A549 (cell line): ENCODE measurements at regions not wholly inside any gene's neighbourhood (a gene's known extent, or its start where the extent isn't known, plus 50 kb on each side); places are given as distances from the start of the nearest gene placed in this dataset.
"Not testable (repeated sequence)": the region's sequence is repeated elsewhere in the genome, so short reads cannot be mapped to it uniquely, and the experiment has no call there.

Source experiments
- ATAC-seq, 2 experiments: fragments of 200-7000 bp in 1 of 2; fragments of >200 bp in 1 of 2; cut with Nextera tagmentation in 1 of 2; cut with Tn5 transposase in 1 of 2; 3 replicates each; pipeline versions ENCODE4 v1.8.0 to v1.9.1; 2018 to 2020; ENCODE audit warnings: mild to moderate bottlenecking in 1 of 2, moderate library complexity in 1 of 2
- CTCF ChIA-PET: fragments of 300-600 bp; sonication (Branson Sonifier 250); formaldehyde crosslinking; extraction: SDS; loops from one replicate; lab custom pipeline; 2021; ENCODE audit warnings: antibody characterized with exemption, inconsistent platforms; lab: Yijun Ruan, JAX
- POLR2A ChIA-PET: fragments of 350-600 bp; formaldehyde crosslinking; extraction: SDS; loops from one replicate; lab custom pipeline; 2021; ENCODE audit warnings: antibody characterized with exemption, inconsistent platforms; lab: Yijun Ruan, JAX
- DNase-seq, 2 experiments: peaks; one replicate each; pipeline versions ENCODE4 v3.0.0 to v3.0.0-alpha.2; 2011 to 2016; ENCODE audit warnings: low read depth in 1 of 2, low spot score in 1 of 2
- FAIRE-seq: peaks from 2 replicates; lab custom pipeline; 2011; peaks lifted over from hg19 to GRCh38; lab: Jason Lieb, UNC
- H3K27ac ChIP-seq, 2 experiments: fragments of >200 bp; sonication (Bioruptor Twin); formaldehyde crosslinking; 3 replicates each; pipeline ENCODE4 v1.5.1; 2016 to 2017
- H3K4me1 ChIP-seq: fragments of >200 bp; sonication (Bioruptor Twin); formaldehyde crosslinking; 3 replicates; pipeline ENCODE4 v1.6.1; 2016
- H3K4me2 ChIP-seq: fragments of >200 bp; sonication (Bioruptor Twin); formaldehyde crosslinking; 3 replicates; pipeline ENCODE4 v1.6.1; 2016
- H3K4me3 ChIP-seq: fragments of >200 bp; sonication (Bioruptor Twin); formaldehyde crosslinking; 3 replicates; pipeline ENCODE4 v1.5.1; 2016
- H3K9me3 ChIP-seq: fragments of >200 bp; sonication (Bioruptor Twin); formaldehyde crosslinking; 3 replicates; pipeline ENCODE4 v1.6.1; 2016
- CBX2 ChIP-seq: fragments of 200-600 bp; sonication (generic); IDR thresholded peaks from 2 replicates; pipeline ENCODE4 v1.6.1; 2016; ENCODE audit warnings: low read depth, mild to moderate bottlenecking, borderline replicate concordance
- CEBPB ChIP-seq, 2 experiments: fragments of >200 bp in 1 of 2; sonication (Bioruptor Twin) in 1 of 2; formaldehyde crosslinking in 1 of 2; IDR thresholded peaks; 2 replicates each; pipeline ENCODE4 v1.6.1; 2012 to 2016
- CTCF ChIP-seq: fragments of >200 bp; sonication (Bioruptor Twin); formaldehyde crosslinking; IDR thresholded peaks from 3 replicates; pipeline ENCODE4 v1.5.1; 2016
- FOSL2 ChIP-seq, 2 experiments: fragments of 450-650 bp in 1 of 2; fragments of >200 bp in 1 of 2; sonication (Bioruptor Twin) in 1 of 2; formaldehyde crosslinking; IDR thresholded peaks; 2 replicates each; pipeline versions ENCODE4 v1.5.0 to v1.6.1; 2016 to 2020; ENCODE audit warnings: mild to moderate bottlenecking in 1 of 2, moderate library complexity in 1 of 2
- FOXS1 ChIP-seq: fragments of 250-450 bp; sonication (Bioruptor Pico); IDR thresholded peaks from 2 replicates; pipeline ENCODE4 v1.5.0; 2020; ENCODE audit warnings: mild to moderate bottlenecking, moderate library complexity
- HDAC2 ChIP-seq: fragments of 200-600 bp; sonication (generic); IDR thresholded peaks from 2 replicates; pipeline ENCODE4 v1.6.1; 2016
- HMGXB4 ChIP-seq: fragments of 250-450 bp; sonication (Bioruptor Pico); IDR thresholded peaks from 2 replicates; pipeline ENCODE4 v1.5.0; 2021; ENCODE audit warnings: mild to moderate bottlenecking, moderate library complexity, borderline replicate concordance
- HOXA7 ChIP-seq: fragments of 250-450 bp; sonication (Bioruptor Pico); IDR thresholded peaks from 2 replicates; pipeline ENCODE4 v1.5.0; 2020; ENCODE audit warnings: mild to moderate bottlenecking, moderate library complexity
- KDM1A ChIP-seq: fragments of 200-600 bp; sonication (generic); IDR thresholded peaks from 2 replicates; pipeline ENCODE4 v1.6.1; 2016; ENCODE audit warnings: low read depth, mild to moderate bottlenecking
- KDM5A ChIP-seq: fragments of 200-600 bp; sonication (generic); IDR thresholded peaks from 2 replicates; pipeline ENCODE4 v1.6.1; 2016; ENCODE audit warnings: antibody characterized with exemption, mild to moderate bottlenecking
- MAX ChIP-seq: IDR thresholded peaks from 2 replicates; pipeline ENCODE4 v1.6.1; 2012
- MAZ ChIP-seq: fragments of 150-350 bp; IDR thresholded peaks from 2 replicates; pipeline ENCODE4 v1.6.1; 2014; ENCODE audit warnings: antibody characterized with exemption, low read depth, low read length, borderline replicate concordance
- POLR2A ChIP-seq: IDR thresholded peaks from 2 replicates; pipeline ENCODE4 v1.6.1; 2012; ENCODE audit warnings: mild to moderate bottlenecking, low read length
- REST ChIP-seq: fragments of 200-600 bp; sonication (generic); IDR thresholded peaks from 2 replicates; pipeline ENCODE4 v1.6.1; 2016; ENCODE audit warnings: antibody characterized with exemption, mild to moderate bottlenecking, moderate library complexity
- RFX5 ChIP-seq: fragments of 450-650 bp; IDR thresholded peaks from 2 replicates; pipeline ENCODE4 v1.7.1; 2014; ENCODE audit warnings: antibody characterized with exemption, mild to moderate bottlenecking, moderate library complexity
- TP53 ChIP-seq: fragments of 250-450 bp; sonication (Bioruptor Pico); IDR thresholded peaks from 2 replicates; pipeline ENCODE4 v1.5.0; 2021; ENCODE audit warnings: mild to moderate bottlenecking, moderate library complexity
- ZSCAN20 ChIP-seq: fragments of 250-450 bp; sonication (Bioruptor Pico); IDR thresholded peaks from 2 replicates; pipeline ENCODE4 v1.8.0; 2022; ENCODE audit warnings: mild to moderate bottlenecking, moderate library complexity
- WGBS: methylation state at CpG from one replicate; pipeline ENCODE4 v1.1.6; 2017; ENCODE audit errors: missing lambda C conversion rate; 5-methylcytosine and 5-hydroxymethylcytosine counted together

GRCh38 chr2:188695953-188696352 lies 278.2 kb upstream of the COL3A1 start (continued):
- TF ChIP-seq FOXS1 (CRISPR knock-in tag), result no peak
- no peak for TF ChIP-seq CBX2
- no peak for TF ChIP-seq POLR2A
- no peak for TF ChIP-seq MAZ

GRCh38 chr2:188698151-188698550 lies 276.0 kb upstream of the COL3A1 start:
- CTCF ChIA-PET, H3K4me3 ChIP-seq, H3K4me2 ChIP-seq, ATAC-seq, H3K27ac ChIP-seq, DNase-seq, POLR2A ChIA-PET, H3K9me3 ChIP-seq, FAIRE-seq: not testable (repeated sequence)
- peaks cover 11% of the 10 kb centered on the region for H3K4me1 ChIP-seq
- 78% methylated on average over 1 of the region's 1 CpG for WGBS

GRCh38 chr2:188701836-188702235 lies 272.3 kb upstream of the COL3A1 start:
- ATAC-seq, result no peak; a peak in 1 of 6 replicates
- POLR2A ChIA-PET, result no interaction called here
- DNase-seq, result peak in 1 of 2 experiments; percentile 6
- TF ChIP-seq CEBPB (IDR thresholded peaks at IDR 0.05), result no peak
- TF ChIP-seq KDM1A, result no peak
- no peak for TF ChIP-seq HDAC2
- TF ChIP-seq MAX, result no peak
- no peak for TF ChIP-seq CTCF
- TF ChIP-seq ZSCAN20, result no peak
- TF ChIP-seq RFX5, result no peak
- TF ChIP-seq HMGXB4, result no peak
- TF ChIP-seq HOXA7 (CRISPR knock-in tag), result no peak
- TF ChIP-seq FOSL2 (IDR thresholded peaks at IDR 0.05), result no peak
- no peak for TF ChIP-seq FOSL2 (CRISPR knock-in tag; IDR thresholded peaks at IDR 0.05)
- no peak for TF ChIP-seq REST
- no peak for TF ChIP-seq TP53
- TF ChIP-seq KDM5A, result no peak
- TF ChIP-seq, all 56 proteins: peak for 0
- no peak for FAIRE-seq
- no peaks in the 10 kb centered on the region for H3K9me3 ChIP-seq
- no peaks in the 10 kb centered on the region for H3K4me1 ChIP-seq
- H3K4me2 ChIP-seq, result no peak overlapping the region
- H3K4me3 ChIP-seq, result no peak overlapping the region
- H3K27ac ChIP-seq, result no peak overlapping the region
- CTCF ChIA-PET, result no interaction called here
- 42% methylated on average over 2 of the region's 2 CpGs for WGBS
